T-helper 17 cell (primary cell): ENCODE measurements at regions not wholly inside any gene's neighbourhood (a gene's known extent, or its start where the extent isn't known, plus 50 kb on each side); places are given as distances from the start of the nearest gene placed in this dataset.

Experiments
- ATAC-seq: fragments of 150-1000 bp; cut with Tn5 transposase; 2 replicates; pipeline ENCODE4 v1.10.0; 2021; ENCODE audit warnings: mild to moderate bottlenecking, moderate library complexity
- DNase-seq, 3 donors: peaks; one replicate each; pipeline versions ENCODE4 v3.0.0 to v3.0.0-alpha.2; 2020 to 2021
- H3K9me3 ChIP-seq: one replicate; pipeline ENCODE4 v1.7.0; 2013; ENCODE audit warnings: low read length, mild to moderate bottlenecking; ENCODE audit not compliant: control insufficient read depth, poor library complexity, severe bottlenecking
- H3K27ac Mint-ChIP-seq: one replicate; pipeline ENCODE4 v1.8.0; 2022; ENCODE audit warnings: mild to moderate bottlenecking, moderate library complexity, mixed read lengths
- H3K27me3 Mint-ChIP-seq: one replicate; pipeline ENCODE4 v1.8.0; 2022; ENCODE audit warnings: mixed read lengths
- H3K36me3 Mint-ChIP-seq: one replicate; pipeline ENCODE4 v1.8.0; 2022; ENCODE audit warnings: low read depth, mixed read lengths
- H3K4me1 Mint-ChIP-seq: one replicate; pipeline ENCODE4 v1.8.0; 2022; ENCODE audit warnings: mild to moderate bottlenecking, mixed read lengths
- H3K4me3 Mint-ChIP-seq: one replicate; pipeline ENCODE4 v1.8.0; 2022; ENCODE audit warnings: mild to moderate bottlenecking, moderate library complexity, mixed read lengths

DNA sequence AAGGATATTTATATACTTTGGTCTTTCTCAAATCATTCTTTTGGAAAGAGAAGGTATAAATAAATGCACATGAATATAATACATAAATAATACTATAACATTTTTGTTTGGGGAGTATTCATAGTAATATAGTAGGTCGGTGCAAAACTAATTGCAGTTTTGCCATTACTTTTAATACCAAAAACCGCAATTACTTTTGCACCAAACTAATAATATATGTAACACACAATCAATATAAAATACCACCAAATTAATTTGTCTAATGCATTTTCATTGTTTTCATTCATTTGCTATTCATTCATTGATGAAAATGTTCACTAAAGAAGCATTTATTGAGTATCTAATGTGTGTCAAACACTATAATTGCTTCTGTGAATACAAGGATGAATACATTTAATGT, 219.0 kb downstream of the RWDD3 start:
- no peaks in the 10 kb centered on the region for H3K27me3 Mint-ChIP-seq
- no peak overlapping the region for H3K27ac Mint-ChIP-seq

DNA sequence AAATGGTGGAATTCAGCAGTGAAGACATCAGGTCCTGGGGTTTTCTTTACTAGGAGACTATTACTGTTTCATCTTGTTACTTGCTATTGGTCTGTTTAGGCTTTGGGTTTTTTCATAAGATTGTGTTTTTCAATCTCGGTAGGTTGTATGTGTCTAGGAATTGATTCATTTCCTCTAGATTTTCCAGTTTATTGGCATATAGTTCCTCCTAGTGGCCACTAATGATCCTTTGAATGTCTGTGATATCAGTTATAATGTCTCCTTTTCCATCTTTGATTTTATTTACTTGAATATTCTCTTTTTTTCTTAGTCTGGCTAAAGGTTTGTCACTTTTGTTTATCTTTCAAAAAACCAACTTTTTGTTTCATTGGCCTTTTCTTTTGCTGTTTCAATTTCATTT, 233.0 kb downstream of the RWDD3 start:
- DNase-seq = no peak
- no peaks in the 10 kb centered on the region for H3K27me3 Mint-ChIP-seq
- no peak overlapping the region for H3K27ac Mint-ChIP-seq
- no peaks in the 10 kb centered on the region for H3K4me1 Mint-ChIP-seq
- H3K36me3 Mint-ChIP-seq = no peaks in the 10 kb centered on the region
- no peak overlapping the region for H3K4me3 Mint-ChIP-seq
- ATAC-seq = no peak
- no peaks in the 10 kb centered on the region for H3K9me3 ChIP-seq

More for the DNA sequence above, 219.0 kb downstream of the RWDD3 start:
- DNase-seq = no peak
- H3K4me3 Mint-ChIP-seq = no peak overlapping the region
- no peaks in the 10 kb centered on the region for H3K4me1 Mint-ChIP-seq
- ATAC-seq = no peak
- no peaks in the 10 kb centered on the region for H3K9me3 ChIP-seq
- no peaks in the 10 kb centered on the region for H3K36me3 Mint-ChIP-seq

DNA sequence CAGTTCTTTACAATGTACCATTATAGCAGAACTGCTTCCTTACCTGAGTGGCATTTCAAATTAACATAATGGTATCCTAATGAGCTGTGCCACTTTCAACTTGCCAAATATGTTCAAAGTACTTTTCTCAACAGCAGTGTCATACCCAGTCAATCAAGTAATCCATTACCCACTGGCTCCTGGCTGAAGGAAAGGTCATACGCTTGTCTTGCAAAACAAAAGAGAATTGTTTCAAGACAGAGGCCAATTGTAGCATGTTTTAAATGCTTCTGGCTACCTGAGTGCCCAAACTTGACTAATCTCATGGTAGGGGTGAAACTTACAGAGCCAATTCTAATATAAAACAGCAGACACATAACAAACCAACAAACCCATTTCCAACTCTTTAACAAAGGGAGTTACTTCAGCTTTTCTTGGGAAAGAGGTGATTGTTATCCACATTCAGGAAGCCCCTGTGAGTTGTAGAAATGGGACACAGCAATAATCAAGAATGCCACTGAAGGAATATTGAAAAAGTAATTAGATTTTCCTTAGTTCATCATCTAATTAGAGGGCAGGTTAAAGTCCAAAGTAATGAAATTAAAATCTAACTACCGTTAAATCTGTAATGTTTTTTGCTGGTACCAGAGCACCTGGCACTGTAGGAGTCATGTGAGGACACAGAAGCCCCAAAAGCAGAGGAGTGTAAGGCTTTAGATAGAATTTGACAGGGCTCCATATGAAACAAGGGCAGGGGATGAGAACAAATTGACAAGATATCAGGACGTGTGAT, 241.9 kb downstream of the RWDD3 start:
- no peaks in the 10 kb centered on the region for H3K27me3 Mint-ChIP-seq
- no peak for DNase-seq
- H3K27ac Mint-ChIP-seq = no peak overlapping the region
- no peak overlapping the region for H3K4me3 Mint-ChIP-seq
- no peak for ATAC-seq
- no peaks in the 10 kb centered on the region for H3K4me1 Mint-ChIP-seq
- no peaks in the 10 kb centered on the region for H3K9me3 ChIP-seq
- no peaks in the 10 kb centered on the region for H3K36me3 Mint-ChIP-seq

DNA sequence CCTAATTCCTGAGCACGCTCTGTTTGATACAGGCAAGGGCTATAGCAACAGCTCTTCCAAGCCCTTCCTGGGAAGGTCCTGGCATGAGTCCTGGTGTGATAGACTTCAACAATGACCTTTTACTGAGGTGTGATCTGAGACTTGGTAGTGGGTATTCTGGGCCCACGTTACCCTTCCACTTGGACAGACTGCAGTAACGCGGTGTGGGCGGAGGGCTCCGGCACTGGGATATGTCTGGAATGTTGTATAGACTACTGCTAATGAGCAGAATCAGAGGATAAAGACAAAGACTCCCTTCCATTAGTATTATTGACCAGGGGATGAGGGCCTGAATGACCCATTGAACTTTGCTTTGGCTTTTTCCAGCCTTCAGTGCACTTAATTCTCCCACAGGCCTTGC, 262.3 kb downstream of the RWDD3 start:
- H3K4me3 Mint-ChIP-seq = no peak overlapping the region
- DNase-seq (no peak), ATAC-seq (no peak)
- H3K27me3 Mint-ChIP-seq = no peaks in the 10 kb centered on the region
- no peak overlapping the region for H3K27ac Mint-ChIP-seq
- no peaks in the 10 kb centered on the region for H3K9me3 ChIP-seq
- H3K4me1 Mint-ChIP-seq = no peaks in the 10 kb centered on the region
- no peaks in the 10 kb centered on the region for H3K36me3 Mint-ChIP-seq

DNA sequence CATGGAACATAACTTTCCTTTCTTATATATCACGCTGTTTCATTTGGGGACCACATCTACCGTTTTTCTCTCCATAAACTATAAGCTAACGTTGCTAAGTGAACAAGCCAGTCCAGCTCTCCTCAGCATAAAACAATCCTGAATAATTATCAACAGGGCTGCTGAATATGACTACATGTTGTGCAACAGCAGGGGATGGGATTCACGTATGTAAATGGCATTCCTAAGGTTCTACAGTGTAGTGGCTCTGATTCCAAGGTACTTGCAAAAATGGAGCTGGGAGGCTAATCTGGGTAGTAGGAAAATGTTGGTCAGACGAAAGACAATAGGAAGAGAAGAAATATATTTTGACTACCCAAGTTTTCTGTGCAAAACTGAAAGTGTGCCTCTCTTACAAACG, 262.8 kb downstream of the RWDD3 start:
- H3K36me3 Mint-ChIP-seq = no peaks in the 10 kb centered on the region
- H3K27me3 Mint-ChIP-seq = no peaks in the 10 kb centered on the region

DNA sequence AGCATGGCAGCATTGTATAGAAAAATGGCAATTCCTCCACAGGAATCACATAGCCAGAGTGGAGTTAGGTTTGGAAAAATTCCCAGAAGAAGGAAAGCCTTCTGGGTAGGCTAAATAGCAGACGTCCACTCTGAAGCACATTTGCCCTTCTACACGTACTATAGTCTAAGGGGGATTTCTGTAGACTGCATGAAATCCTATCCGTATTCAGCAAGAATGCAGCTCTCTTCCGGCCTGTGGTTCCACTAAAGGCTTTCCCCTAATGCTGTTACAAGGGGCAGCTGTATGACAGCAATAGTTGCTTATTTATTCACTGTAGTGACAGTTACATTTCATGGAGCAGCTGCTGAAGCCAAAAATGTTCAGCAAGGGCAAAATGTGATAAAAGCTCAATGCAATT, 263.6 kb downstream of the RWDD3 start:
- H3K36me3 Mint-ChIP-seq = no peaks in the 10 kb centered on the region
- H3K27ac Mint-ChIP-seq = no peak overlapping the region
- H3K9me3 ChIP-seq = no peaks in the 10 kb centered on the region
- ATAC-seq = no peak
- no peaks in the 10 kb centered on the region for H3K27me3 Mint-ChIP-seq
- H3K4me3 Mint-ChIP-seq = no peak overlapping the region
- no peak for DNase-seq
- H3K4me1 Mint-ChIP-seq = no peaks in the 10 kb centered on the region

More for the DNA sequence above, 262.8 kb downstream of the RWDD3 start:
- Mint-ChIP-seq H3K27ac (no peak overlapping the region), H3K4me1 (no peaks in the 10 kb centered on the region), H3K4me3 (no peak overlapping the region)
- no peaks in the 10 kb centered on the region for H3K9me3 ChIP-seq
- ATAC-seq (no peak), DNase-seq (no peak)

DNA sequence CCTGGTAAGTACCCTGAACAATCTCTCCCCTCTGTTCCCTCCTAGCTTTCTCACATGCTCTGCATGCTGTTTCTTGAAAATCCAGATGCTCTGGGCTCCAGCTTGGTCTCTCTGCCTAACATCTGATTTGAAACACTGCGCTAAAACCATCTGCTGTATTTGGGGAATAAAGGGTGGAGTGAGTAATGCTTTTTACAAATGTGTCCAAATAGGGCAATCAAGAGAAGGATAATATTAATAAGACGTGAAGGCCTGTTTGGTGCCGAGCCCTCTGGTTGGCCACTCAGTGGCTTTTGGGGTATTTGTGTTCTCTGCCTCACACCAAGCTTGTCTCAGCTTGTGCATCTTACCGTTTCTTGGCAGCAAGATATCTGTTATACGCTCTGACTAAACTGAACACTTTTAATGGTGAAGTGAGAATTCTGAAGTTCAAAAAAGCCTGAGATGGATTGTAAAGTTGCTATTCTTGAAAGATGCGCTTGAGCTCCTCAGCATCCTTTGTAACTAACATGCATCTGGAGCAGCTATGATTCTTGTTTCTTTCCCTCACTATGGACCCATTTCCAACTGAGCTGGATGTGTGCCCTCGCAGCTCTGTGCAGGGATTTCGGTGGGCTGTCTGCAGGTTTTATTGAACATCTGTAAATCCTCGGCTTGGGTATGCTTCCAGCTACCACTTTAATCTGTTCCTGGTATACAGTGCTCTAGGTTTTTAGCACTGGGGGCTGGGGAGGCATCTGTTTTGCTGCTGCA, 269.4 kb downstream of the RWDD3 start:
- H3K4me1 Mint-ChIP-seq = no peaks in the 10 kb centered on the region
- H3K4me3 Mint-ChIP-seq = no peak overlapping the region
- H3K27me3 Mint-ChIP-seq = no peaks in the 10 kb centered on the region
- H3K36me3 Mint-ChIP-seq = no peaks in the 10 kb centered on the region
- DNase-seq = no peak
- peaks cover 5% of the 10 kb centered on the region for H3K9me3 ChIP-seq
- no peak overlapping the region for H3K27ac Mint-ChIP-seq
- ATAC-seq = no peak

DNA sequence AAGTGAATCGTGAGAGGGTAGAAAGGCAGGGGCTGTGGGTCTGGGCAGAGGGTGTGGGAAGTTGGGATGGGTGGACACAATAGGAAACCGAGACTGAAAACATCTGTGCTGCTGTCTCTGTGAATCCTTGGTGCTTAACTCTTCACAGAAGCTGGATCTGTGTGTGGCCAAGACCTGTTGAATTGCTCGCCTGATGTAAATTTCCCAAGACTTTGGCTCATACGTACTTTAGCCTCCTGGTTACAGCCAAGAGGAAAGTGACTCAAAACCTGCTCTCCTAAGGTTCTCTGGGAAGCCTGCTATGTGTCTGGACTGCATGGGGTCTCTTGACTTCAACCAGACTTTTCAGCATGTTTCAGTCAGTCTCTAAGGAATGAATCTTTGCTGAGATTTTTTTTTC, 270.3 kb downstream of the RWDD3 start:
- no peaks in the 10 kb centered on the region for H3K36me3 Mint-ChIP-seq
- no peaks in the 10 kb centered on the region for H3K4me1 Mint-ChIP-seq
- H3K27ac Mint-ChIP-seq = no peak overlapping the region
- H3K4me3 Mint-ChIP-seq = no peak overlapping the region
- no peak for ATAC-seq
- no peak for DNase-seq
- H3K9me3 ChIP-seq = peaks cover 5% of the 10 kb centered on the region
- no peaks in the 10 kb centered on the region for H3K27me3 Mint-ChIP-seq

DNA sequence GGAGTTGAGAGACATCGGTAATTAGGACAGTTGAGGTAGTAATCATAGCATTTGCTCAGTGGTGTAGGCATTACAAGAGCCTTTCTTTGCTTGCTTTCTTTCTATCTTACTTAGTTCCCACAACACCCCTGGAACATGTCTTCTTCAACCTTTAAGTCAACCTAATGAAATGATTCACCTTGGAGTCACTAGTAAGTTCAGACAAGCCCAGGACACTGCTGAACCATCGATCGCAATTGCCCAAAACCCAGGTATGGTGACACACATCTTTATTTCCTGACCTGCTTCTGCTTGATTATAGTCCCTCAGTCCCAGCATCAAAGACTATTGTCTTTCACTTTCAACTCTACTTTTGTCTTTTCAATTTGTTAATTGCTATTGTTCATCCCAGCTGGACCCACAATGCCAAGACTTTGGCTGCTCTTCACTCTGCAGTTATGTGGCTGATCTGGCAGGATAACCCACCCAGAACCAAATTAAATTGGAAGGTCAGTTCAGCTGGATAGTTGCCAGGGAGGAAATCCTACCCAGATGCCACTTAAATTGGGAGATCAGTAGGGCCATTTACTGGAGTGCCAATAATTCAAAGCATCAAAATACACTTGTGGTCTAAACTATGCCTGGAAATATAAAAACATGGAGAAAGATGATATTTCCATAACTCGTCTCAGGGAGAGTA, 272.9 kb downstream of the RWDD3 start:
- DNase-seq = no peak
- Mint-ChIP-seq H3K27ac (no peak overlapping the region), H3K27me3 (no peaks in the 10 kb centered on the region), H3K36me3 (no peaks in the 10 kb centered on the region), H3K4me1 (no peaks in the 10 kb centered on the region), H3K4me3 (no peak overlapping the region)
- peaks cover 5% of the 10 kb centered on the region for H3K9me3 ChIP-seq
- no peak for ATAC-seq

DNA sequence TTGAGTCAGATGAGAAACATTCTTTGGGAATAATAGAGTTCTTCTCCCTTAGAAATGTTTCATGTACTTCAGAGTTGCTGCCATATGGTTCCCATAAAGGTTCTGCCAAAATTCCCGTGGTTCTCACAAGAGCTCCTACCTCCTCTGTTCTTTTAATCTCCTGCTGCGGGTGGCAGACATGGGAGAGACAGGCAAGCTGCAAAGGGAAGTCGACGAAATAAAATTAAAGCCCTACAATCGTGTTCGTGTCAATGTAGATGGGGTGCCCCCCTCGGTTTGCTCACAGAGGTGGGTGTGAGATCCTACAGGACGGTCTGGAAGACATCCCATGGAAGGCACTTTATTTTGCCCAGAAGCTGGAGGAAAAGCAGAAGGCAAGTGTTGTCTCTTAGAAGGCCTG, 276.0 kb downstream of the RWDD3 start:
- Mint-ChIP-seq H3K27ac (no peak overlapping the region), H3K4me1 (no peaks in the 10 kb centered on the region), H3K27me3 (no peaks in the 10 kb centered on the region), H3K36me3 (no peaks in the 10 kb centered on the region), H3K4me3 (no peak overlapping the region)
- no peak for ATAC-seq
- H3K9me3 ChIP-seq = peaks cover 5% of the 10 kb centered on the region
- DNase-seq = no peak

DNA sequence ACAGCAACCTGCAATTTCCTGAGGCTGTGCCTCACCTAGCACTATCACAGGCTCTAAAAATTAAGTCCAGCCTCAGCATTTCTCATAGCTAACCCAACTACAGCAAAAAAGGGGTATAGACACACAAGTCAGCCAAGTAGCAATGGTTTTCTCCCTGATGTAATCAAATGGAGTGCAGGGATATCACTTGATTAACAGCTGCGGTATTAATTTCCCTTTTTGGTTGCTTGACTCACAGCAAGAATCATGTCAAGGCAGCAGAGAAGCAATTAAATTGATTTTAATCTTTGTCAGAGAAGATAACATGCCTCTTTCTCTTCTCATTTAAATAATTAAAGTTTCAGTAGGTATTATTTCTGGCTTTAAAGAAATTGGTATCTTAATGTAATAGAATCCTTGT, 278.9 kb downstream of the RWDD3 start:
- H3K4me1 Mint-ChIP-seq = no peaks in the 10 kb centered on the region
- H3K4me3 Mint-ChIP-seq = no peak overlapping the region
- no peak overlapping the region for H3K27ac Mint-ChIP-seq
- ATAC-seq (no peak), DNase-seq (no peak)
- H3K36me3 Mint-ChIP-seq = no peaks in the 10 kb centered on the region
- H3K27me3 Mint-ChIP-seq = no peaks in the 10 kb centered on the region
- no peaks in the 10 kb centered on the region for H3K9me3 ChIP-seq

DNA sequence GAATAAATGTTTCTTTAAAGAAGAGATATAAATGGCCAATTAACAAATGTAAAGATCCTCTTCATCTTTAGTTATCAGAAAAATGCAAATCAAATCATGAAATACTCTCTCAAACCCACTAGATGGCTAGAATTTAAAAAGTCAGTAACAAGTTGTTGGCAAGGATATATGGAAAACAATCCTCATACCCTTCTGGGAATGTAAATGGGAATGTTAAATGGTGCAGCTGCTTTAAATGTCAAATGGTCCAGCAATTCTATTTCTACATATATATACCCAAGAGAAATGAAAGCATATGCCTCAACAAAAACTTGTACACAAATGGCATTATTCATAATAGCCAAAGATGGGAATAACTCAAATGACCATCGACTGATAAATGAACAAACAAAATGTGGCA, 283.5 kb downstream of the RWDD3 start:
- no peak overlapping the region for H3K27ac Mint-ChIP-seq
- H3K27me3 Mint-ChIP-seq = no peaks in the 10 kb centered on the region
- no peaks in the 10 kb centered on the region for H3K4me1 Mint-ChIP-seq
- H3K9me3 ChIP-seq = no peaks in the 10 kb centered on the region
- H3K36me3 Mint-ChIP-seq = no peaks in the 10 kb centered on the region
- no peak overlapping the region for H3K4me3 Mint-ChIP-seq
- DNase-seq = no peak
- ATAC-seq = no peak

DNA sequence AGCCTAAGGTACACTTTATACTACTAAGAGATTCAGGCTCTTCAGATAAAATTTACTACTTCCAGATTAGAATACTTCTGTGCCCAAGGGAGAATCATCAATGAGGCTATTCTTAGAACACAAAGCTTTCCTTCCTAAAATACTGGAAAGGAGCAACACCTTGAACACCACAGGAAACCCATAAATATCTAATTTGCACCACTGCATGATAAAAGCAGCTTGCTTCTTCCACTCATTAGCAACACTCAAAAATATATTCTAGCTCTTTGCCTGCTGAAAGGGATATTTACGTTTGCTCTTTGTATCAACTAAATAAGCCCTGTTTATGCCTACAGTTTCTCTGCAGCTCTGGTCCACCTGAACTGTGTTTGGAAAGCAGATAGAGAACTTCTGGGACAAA, 284.3 kb downstream of the RWDD3 start:
- H3K9me3 ChIP-seq = no peaks in the 10 kb centered on the region
- DNase-seq = no peak
- H3K27ac Mint-ChIP-seq = no peak overlapping the region
- H3K36me3 Mint-ChIP-seq = no peaks in the 10 kb centered on the region
- H3K27me3 Mint-ChIP-seq = no peaks in the 10 kb centered on the region
- no peak for ATAC-seq
- H3K4me3 Mint-ChIP-seq = no peak overlapping the region
- no peaks in the 10 kb centered on the region for H3K4me1 Mint-ChIP-seq
